HG03025 (cell line): ENCODE measurements at regions not wholly inside any gene's neighbourhood (a gene's known extent, or its start where the extent isn't known, plus 50 kb on each side); places are given as distances from the start of the nearest gene placed in this dataset.
"Not testable (repeated sequence)": the region's sequence is repeated elsewhere in the genome, so short reads cannot be mapped to it uniquely, and the experiment has no call there.

Experiments used
- ATAC-seq: cut with Tn5 transposase; IDR thresholded peaks from one replicate; pipeline ENCODE4 v1.9.1; 2021; ENCODE audit warnings: mild to moderate bottlenecking, moderate library complexity; ENCODE audit not compliant: unreplicated experiment, low FRiP score

DNA sequence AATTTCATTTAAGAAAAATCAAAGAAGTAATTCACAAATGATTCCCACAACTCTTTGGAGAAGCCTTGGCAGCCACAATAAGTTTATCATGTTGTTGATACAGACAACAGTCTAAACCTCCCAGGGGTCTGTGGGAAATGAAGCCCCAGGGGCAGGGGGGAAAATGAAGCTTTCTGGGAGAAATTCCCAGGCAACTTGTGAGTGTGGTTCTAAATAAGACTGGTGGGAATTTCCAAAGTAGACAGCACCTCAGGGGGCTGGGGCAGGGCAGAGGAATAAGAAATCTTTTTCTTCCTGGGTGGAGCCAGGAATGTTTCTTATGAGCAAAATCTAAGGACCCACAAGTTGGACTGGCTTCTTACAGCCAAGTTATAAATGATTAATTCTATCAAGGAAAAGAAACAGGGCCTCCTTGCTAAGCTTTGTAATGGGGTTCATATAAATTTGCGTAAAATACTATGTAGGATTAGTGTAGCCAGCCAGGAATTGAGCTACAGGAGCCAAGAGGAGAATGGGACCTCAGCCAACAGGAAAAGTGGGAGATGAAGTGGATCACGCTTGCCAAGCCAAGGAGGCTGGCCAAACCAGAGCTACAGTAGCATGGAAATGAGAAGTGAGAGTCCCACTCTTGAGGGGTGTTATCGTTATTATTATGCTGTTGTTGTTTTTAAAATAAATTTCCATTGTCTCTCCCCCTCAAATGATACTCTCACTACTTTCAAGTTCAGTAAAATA, 182.9 kb upstream of the FAR2 start:
- ATAC-seq = no peak

DNA sequence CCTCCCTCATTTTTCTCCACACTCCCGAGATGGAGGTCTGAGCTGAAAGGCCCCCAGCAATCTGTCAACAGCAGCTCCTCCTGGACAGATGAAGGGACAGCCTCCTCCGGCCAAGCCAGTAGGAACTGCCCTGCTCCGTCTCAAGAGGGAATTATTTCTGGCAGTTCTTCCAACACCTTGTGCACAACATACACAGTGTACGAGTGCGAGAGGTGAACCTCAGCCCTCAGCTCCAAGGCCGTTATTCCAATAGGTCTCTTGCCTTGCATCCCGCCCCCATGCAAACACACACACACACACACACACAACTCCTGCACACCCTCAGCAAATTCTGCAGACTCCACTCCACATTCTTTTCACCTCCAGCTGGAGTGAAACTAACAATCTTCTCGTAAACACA, 181.7 kb upstream of the FAR2 start:
- ATAC-seq = no peak

DNA sequence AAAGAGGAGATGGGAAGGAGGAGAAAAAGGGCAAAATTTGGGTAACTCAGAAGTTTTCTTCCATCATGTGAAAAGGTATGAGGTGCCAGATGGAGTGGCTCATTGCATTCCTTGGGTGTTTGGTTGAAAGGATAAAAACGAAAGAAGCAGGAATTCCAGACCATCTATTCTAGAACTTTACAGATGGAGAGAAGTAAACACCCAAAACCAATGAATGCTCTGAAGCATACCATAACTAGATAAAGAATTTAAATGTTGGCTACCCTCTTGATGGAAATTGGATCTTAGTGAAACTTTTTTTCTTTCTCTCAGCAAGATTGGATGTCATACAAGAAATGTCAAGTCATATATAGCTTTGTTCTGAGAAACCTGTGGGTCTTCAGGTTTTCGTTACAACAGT, 175.6 kb upstream of the FAR2 start:
- no peak for ATAC-seq

DNA sequence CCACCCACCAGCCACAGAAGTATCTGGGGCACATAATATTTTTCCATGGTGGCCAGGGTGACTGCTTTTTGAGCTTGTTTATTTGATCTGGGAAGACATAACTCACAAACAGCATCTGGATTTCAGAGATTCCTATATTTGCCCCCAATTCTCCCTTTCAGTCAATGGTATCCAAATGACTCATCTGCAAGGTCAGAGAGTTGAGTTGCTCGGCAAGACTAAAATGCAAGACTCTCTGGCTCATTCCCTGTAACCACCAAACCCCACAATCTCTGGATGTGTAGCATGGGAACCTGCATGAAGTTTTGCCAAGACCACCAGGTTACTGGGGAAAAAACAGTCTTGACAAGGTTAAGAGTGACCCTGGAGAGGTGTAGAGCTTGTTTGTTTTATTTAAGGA, 174.9 kb upstream of the FAR2 start:
- no peak for ATAC-seq

DNA sequence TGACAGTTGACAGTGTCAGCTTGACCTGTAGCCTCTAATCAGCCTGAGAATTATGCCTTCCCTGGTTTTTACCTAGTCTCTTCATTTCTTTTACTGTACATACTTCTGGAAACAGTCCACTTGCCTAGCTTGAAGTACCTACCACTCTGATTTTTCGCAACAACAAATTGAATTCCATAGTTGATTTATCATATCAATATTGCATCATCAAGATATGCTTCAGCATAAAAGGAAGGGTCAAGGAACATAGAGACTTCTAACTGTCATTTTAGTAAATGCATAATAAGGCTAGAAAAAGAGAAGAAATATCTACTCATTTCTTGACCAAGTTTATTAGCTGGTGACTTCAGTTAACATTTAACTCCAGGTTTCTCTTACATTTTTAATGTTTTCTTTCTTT, 174.2 kb upstream of the FAR2 start:
- ATAC-seq = no peak

DNA sequence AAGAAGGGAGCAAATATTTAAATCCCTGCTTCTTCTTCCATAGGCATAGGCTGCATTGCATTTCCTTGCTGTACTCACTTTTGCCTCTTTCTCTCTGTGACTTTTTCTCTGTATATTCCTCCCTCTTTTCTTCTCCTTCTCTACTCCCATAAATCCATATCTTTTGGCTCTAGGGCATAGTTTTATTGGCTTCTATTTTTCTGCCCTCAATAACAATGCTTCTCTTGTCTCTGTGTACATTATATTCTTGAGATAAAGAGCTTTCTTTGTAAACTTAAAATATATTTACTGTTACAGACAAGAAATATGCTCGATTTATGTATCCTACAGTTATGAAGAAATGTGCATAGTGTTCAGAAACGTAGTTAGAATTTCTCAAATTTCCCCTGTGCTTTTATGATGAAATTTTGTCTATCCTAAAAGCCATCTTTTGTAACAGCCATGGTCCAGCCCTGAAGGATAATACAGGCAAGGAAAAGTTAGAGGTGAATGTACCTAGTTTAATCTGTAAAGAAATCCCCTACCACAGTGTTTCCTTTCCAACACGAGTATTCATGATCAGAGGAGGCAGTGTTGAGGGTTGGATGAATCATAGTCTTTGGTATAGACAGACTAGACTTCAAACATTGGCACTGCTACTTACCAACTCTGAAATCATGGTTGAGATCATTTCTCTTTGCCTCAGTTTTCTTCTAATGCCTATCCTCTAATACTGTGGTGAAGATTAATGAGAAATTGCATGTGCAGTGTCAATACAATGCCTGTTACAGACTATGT, 173.3 kb upstream of the FAR2 start:
- ATAC-seq = no peak

DNA sequence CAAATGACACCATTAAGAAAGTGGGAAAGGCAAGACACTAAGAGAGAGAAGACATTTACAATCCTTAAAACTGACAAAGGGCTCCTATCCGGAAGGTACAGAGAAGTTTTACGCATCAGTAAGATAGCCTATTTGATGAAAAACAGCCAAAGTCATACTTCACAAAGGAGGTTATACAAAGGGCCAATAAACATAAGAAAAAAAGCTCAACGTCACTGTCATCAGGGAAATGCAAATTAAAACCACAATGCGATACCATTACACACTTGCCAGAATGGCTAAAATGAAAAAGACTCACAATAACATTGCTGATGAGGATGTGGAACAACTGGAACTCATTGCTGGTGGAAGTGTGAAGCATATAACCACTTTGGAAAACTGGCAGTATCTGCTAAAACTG, 168.6 kb upstream of the FAR2 start:
- ATAC-seq = no peak

DNA sequence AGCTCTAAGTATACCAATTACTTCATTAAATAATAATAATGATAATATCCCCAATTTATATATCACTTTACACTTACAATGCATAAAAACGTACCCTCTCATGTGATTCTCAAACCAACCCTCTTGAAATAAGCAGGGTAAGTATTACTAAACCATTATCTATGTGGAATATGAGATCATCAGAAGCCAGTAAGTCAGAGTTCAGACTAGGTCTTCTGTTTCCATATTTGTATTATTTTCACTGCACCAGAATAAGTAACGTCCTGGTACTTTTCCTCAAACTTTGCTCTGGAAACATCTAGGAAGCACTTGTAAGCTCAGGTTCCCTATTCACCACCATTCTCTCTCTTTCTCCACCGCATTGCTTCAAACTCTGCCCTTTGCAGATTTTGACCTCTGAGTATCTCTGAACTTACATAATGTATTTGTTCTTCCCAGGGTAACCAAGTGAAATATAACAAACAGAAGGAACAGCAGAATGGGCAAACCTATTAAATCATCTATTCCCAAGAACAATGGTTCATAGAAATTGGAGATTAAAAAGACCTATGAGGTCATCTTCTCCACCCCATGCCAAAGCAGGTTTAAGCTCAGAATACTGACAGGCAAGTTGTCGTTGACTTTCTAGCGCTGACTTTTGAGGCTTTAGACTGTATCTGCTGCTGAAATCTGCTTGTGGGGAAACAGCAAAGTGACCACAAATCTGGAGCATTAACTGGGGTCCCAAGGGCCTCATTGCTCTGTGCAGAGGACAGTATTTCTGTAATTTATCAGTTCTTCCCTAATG, 161.3 kb upstream of the FAR2 start:
- no peak for ATAC-seq

DNA sequence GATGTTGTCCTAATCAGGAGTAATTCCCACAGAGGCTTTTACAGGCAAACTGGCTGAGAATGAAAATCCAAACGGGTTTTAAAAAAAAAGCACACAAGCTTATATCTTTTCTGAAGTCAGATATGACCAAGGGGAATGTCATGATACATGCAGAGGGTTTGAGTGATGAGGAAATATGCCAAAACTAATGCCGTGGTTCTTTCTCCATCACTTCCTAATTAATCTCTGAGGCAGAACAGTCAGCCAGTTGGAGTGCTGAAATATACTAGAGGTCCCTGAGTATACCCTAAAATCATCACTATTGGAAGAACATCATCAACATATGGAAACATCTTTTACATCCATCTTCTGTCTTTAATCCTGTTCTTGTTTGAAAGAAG, 160.8 kb upstream of the FAR2 start:
- ATAC-seq = no peak

DNA sequence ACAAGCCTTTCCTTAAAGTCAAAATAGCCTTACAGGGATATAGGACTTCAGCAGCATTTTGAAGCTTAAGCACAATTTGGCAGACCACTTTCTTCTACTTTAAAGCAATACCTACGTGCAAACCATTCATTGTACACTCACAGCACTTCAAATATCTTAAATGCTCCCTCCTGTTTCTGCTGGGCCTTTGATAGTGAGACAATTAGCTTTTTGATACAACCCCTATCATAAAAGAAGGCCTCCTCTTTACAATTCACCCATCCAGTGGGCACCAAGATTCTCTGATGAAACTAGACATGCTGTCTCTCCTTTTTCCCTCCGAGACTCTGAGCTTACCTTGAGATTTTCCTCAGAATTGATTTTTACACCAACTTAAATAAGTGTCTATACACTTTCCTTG, 157.5 kb upstream of the FAR2 start:
- ATAC-seq = no peak

DNA sequence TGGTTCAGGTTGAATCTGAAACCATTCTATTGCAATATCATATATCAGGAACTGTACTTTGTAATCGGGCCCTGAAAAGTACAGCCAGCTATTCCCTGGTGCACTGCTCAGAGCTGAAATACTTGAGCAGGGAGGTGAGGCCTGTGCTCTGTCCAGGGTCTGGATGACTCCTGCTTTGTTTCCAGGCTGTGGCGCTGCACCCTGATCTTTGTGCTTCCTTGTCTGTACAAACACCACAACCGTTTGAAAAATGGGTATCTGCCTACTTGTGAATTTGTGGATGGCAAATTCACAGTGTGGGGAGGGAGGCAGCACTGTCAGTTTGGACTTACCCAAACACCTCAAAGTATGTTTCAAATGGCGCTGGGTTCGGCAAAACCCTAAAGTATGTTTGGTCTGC, 155.4 kb upstream of the FAR2 start:
- ATAC-seq = no peak

DNA sequence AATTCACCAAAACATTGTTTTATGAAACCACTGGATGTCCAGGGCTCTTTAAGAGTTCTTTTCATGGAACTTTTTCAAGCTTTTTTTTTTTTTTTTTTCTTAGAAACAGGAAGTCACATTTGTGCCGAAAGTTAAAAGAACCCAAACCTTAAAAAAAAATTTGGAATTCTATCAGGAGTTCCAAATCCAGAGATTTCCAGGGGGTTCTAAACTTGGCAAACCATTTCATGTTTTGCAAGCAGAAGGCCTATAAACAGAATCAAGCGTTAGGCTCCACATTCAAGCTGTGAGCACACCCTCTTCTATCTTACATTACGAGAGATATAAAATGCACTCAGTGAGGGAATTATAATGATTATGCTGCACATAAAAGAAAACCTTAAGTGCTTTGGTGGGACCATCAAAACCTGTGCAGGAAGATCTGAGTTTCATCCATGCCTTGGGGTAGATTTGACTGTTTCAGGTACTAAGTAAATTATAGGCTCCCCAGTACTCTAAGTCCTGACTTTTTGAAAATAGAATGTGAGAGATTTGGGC, 154.8 kb upstream of the FAR2 start:
- no peak for ATAC-seq

DNA sequence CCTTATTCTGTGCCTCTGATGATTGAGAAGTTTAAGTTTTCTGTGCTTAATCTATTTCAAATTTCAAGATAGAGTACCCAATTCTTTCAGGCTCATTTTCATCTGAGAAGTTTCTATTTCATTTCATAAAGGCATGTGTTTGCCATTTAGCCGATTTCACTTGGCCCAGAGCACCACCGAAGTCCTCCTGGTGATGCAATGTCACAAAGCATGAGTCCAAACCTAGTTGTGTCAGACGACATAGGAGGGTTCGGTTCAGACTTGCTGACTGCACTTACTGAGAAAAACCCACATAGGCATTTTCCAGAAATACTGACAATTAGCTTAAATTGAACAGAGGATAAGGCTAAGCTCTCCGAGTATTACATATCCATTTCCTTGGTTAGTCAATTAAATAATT, 152.4 kb upstream of the FAR2 start:
- no peak for ATAC-seq

DNA sequence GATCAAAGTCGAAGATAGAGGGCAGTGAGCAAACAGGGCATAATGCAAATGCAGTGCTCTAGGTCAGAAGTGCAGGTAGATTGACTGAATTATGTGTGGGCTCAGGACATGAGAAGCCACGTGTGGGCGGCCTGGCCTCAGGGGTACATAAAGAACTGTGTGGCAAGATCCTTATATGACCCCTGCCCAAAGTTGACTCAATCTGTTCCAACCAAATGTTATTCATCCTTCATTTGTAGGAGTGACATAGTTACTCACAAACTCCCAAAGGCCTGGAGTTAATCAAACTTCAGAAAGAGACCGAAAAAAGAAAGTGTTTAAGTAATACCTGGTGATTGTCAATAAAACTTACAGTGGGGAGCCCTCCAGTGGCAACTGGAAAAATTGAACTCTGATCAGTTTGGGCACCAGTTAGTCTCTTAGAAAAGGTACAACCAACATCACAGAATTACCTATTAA, 150.4 kb upstream of the FAR2 start:
- ATAC-seq = no peak

DNA sequence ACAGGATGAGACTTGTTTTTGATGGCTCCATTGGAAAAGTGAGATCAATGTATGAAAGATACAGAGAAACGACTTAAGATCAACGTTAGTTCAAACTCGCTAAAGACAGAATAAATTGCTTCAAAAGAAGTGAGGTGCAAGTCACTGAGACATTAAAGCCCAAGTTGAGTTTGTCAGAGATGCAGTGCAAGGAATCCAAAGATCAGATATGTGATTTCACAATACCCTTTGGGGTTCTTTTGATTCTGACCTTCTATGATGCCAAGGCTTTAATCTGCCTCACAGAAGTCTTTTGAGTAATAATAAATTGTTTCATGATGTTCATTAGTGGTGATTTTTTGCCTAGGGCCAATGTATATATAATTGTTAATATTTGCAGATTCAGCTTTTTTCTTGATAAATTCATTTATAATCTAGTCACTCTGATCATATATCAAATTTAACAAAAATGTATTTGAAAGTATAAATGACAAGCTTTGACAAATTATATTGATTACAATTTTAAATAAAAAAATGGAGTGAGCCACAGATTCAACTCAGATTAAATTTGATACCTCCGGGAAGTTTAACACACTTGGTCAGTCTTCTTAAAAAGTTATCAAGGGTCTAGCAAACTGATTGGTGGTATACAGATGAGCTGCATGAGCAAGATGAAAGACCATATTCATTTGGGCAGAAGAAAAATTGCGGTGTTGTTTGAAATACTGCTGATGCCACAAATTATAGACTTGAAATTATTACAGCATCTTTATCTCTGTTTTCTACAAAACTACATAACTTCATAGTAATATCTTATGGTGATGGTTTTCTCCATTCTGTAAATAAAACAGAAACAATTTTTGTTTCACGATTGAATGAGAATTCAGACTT, 144.8 kb upstream of the FAR2 start:
- ATAC-seq = no peak

DNA sequence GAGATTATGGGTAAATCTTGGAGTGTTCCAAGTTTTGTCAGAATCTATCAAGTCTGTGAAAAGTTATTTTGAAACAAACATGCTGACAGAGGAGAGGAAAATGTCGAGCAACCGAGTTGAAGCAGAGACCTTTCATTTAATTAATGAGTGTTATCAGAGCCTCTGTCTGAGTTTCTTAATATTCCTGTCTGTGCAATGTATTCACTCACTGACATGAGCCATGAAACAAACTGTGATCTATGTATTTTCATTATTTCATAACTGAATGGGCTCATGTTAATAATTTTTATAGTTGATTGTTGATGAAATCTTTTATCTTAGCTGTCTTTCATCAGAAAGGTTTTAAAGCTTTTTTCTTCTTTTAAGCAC, 144.2 kb upstream of the FAR2 start:
- no peak for ATAC-seq

DNA sequence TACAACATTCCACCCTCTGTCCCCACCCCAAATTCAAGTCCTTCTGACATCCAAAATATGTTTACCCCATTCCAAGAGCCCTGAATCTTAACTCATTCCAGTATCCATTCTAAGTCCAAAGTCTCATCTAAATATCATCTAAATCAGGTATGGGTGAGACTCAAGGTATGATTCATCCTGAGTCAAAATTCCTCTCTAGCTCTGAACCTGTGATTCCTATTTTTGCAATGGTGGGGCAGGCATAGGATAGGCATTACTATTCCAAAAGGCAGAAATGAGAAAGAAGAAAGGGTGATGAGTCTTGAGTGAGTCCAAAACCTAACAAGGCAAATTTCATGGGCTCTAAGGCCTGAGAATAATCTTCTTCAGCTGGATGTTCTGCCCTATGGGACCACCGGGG, 140.3 kb upstream of the FAR2 start:
- ATAC-seq = no peak

DNA sequence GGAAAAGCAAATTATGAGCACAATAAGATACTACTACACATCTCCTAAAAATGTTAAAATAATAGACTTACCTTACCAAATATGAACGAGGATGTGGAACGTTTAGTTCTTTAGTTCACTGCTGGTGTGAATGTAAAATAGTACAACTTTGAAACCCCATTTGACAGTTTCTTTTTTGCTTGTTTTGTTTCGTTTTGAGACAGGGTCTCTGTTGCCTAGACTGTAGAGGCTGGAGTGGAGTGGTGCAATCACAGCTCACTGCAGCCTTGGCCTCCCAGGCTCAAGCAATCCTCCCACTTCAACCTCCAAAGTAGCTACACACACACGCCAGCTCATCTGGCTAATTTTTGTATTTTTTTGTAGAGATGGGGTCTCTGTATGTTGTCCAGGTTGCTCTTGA, 136.4 kb upstream of the FAR2 start:
- ATAC-seq = no peak

DNA sequence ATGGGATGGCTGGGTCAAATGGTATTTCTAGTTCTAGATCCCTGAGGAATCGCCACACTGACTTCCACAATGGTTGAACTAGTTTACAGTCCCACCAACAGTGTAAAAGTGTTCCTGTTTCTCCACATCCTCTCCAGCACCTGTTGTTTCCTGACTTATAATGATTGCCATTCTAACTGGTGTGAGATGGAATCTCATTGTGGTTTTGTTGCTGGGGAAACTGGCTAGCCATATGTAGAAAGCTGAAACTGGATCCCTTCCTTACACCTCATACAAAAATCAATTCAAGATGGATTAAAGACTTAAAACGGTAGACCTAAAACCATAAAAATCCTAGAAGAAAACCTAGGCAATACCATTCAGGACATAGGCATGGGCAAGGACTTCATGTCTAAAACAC, 131.5 kb upstream of the FAR2 start:
- not testable (repeated sequence) for ATAC-seq

DNA sequence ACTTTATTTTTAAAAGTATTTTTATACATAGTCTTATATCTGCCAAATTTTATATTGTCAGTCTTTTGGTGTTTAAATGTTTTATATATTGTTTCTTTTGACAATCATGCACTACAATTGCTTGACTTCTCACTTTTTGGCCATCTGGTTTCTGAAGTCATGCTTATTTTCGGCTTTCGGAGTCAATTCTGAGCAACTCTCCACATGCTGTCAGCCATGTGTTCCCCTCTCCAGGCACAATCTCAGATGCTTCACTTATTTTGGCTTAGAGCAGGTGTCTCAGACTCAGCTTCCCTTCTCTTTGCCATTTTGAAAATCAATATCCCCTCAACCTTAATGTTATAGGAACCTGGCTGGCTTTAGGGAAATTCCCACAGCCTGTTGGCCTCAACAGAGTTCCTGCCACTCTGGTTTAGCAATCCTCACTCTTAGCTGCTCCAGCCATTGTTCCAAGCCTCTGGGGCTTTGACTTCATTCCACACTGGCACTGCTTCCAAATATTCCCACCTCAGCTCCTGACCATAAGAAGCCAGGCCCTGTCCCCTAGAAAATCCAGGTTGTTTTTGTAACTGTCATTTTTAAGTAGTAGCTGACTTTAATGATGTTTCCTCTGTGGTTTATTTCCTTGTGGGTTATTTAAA, 125.5 kb upstream of the FAR2 start:
- no peak for ATAC-seq
